22Rv1 (cell line): ENCODE measurements at regions not wholly inside any gene's neighbourhood (a gene's known extent, or its start where the extent isn't known, plus 50 kb on each side); places are given as distances from the start of the nearest gene placed in this dataset.

Experiments
- H3K27ac ChIP-seq: fragments of 450-650 bp; 2 replicates; pipeline ENCODE4 v1.5.1; 2017
- ZFX ChIP-seq: fragments of 450-650 bp; IDR thresholded peaks from 2 replicates; pipeline ENCODE4 v1.6.1; 2017; ENCODE audit warnings: antibody characterized with exemption, borderline replicate concordance
- TF ChIP-seq, protein P1 (sequence below): fragments of 450-650 bp; IDR thresholded peaks from 2 replicates; pipeline ENCODE4 v1.5.1; 2017; ENCODE audit warnings: mild to moderate bottlenecking

DNA sequence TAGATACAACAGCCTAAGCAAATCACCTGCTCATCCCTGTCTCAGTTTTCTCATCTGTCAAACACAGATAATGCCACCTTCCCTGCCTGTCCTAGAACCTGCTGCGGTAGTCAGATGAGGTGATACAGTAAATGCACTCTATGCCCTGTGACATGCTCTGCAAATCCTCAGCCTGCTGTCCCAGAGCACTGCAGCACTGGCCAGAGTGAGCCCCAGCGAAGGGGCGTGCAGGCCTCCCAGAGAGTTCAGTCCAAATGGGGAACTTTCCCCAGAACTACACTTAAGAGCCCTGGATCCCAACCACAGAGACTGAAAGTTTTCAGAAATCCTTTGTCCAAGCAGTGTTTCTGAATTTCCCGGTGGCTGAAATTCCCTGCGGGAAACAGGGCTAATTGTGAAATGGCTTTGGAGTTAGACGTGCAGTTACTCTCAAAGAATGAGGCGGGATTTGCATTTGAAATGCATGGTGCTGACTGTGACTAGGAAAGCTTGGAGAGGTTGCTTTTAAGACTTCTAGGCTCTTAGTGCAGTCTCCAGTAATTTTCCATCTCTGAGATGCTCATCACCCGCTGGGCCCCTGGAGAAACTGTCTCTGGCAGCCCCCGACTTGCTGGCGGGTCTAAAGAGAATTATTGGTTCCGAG is 206.5 kb upstream of the AJAP1 start:
- H3K27ac ChIP-seq: no peak overlapping the region
- no peak for TF ChIP-seq ZFX
- TF ChIP-seq, protein P1, sequence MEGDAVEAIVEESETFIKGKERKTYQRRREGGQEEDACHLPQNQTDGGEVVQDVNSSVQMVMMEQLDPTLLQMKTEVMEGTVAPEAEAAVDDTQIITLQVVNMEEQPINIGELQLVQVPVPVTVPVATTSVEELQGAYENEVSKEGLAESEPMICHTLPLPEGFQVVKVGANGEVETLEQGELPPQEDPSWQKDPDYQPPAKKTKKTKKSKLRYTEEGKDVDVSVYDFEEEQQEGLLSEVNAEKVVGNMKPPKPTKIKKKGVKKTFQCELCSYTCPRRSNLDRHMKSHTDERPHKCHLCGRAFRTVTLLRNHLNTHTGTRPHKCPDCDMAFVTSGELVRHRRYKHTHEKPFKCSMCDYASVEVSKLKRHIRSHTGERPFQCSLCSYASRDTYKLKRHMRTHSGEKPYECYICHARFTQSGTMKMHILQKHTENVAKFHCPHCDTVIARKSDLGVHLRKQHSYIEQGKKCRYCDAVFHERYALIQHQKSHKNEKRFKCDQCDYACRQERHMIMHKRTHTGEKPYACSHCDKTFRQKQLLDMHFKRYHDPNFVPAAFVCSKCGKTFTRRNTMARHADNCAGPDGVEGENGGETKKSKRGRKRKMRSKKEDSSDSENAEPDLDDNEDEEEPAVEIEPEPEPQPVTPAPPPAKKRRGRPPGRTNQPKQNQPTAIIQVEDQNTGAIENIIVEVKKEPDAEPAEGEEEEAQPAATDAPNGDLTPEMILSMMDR: no peak

DNA sequence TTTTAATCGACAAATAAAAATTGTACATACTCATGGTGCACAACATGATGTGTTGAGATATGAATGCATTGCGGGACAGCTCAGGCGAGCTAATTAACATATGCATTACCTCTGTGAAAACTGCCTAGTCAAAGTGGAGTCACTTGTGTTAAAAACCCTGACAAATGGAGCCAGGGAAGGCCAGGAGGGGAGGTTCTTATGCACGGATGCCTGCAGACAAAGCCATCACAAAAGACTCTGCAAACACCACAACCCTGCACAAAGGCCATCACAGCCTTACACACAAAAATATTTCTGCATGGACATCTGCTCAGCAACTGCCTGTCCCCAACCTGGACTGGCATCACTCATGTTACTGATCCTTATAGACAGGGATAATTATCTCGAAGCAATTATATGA is 204.4 kb upstream of the AJAP1 start:
- H3K27ac ChIP-seq: no peak overlapping the region
- TF ChIP-seq, protein P1: no peak
- no peak for TF ChIP-seq ZFX

DNA sequence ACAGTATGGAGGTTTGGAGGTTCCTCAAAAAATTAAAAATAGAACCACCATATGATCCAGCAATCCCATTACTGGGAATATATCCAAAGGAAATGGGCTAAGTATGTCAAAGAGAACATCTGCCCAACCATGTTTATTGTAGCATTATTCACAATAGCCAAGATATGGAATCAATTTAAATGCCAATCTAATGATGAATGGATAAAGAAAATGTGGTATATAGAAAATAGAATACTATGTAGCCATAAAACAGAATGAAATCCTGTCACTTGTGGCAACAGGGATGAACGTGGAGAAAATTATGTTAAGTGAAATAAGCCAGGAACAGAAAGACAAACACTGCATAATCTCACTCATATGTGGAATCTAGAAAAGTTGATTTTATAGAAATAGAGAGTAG is 201.7 kb upstream of the AJAP1 start:
- H3K27ac ChIP-seq: no peak overlapping the region
- TF ChIP-seq, protein P1: no peak
- TF ChIP-seq ZFX: no peak

DNA sequence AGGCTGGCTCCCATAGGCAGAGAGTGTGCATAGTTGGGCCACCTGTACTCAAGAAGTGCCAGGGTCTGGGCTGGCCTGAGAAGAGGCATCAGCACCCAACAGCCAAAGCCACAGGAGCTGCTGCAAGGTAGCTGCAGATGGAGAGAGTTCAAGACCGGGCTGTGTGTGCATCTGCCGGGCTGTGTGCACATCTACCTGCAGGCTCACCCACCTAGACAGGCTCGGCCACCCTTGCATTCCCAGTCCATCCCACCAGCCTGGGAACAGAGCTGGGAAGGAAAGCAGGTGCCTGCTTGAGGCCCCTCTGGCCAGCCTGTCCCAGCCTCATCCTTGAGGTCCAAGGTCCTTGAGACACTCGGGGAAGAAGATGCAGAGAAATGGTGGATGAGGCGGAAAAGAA is 194.4 kb upstream of the AJAP1 start:
- no peak overlapping the region for H3K27ac ChIP-seq
- TF ChIP-seq ZFX: no peak
- TF ChIP-seq, protein P1: no peak

DNA sequence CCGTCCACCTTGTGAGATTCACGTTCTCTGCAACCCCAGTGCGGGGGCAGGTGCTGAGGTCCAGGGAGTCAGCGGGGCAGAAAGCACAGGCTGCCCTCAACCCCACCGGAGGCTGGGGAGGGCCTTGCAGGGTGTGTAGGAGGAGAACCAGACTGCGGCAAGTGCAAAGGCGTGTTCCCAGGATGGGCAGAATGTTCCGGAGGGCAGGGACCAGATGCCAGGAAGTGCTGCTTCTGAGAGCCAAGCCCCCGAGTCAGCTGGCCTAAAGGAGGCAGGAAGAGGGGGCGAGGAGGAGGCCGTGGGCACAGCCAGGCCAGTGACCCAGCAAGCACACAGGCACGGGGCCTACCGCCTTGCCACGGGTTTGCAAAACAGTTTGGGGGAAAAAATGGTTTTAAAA is 193.8 kb upstream of the AJAP1 start:
- TF ChIP-seq ZFX: no peak
- TF ChIP-seq, protein P1: no peak
- no peak overlapping the region for H3K27ac ChIP-seq

DNA sequence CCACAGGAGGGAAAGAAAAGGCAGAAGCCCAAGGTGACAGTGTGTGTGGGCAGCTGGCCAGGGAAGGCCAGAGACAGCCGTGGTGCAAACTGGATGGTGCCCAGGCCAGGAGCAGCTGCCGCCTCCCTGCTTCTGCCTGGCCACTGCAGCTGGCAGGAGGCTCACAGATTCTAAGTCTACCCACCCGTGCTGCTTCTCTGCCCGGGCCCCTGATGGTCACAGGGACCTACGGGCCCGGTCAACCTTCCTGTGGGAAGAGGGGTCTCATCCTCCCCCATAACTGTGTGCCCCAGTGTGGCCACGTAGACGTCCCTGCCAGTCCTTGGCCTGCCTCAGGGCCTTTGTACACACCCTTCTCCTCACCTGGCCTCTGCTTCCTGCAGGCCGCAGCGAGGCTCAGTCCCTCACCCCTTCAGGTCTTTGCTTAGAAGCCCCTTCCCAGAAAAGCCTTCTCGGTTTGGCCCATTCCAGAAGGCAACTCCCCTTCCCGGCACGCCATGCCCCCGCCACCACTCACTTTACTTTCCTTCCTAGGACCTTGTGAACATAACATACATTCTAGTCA is 192.6 kb upstream of the AJAP1 start:
- no peak overlapping the region for H3K27ac ChIP-seq

More for the DNA sequence above, 192.6 kb upstream of the AJAP1 start:
- TF ChIP-seq ZFX: no peak
- TF ChIP-seq, protein P1: no peak
